ENCODE measurements at regions not wholly inside any gene's neighbourhood (a gene's known extent, or its start where the extent isn't known, plus 50 kb on each side); places are given as distances from the start of the nearest gene placed in this dataset.

- TF ChIP-seq POLR2A (IDR thresholded peaks at IDR 0.05): no peak
- TF ChIP-seq CTCF (IDR thresholded peaks at IDR 0.05): no peak
Observed at GRCh38 chr10:52637592-52637991, 135.0 kb downstream of the MBL2 start.
